ENCODE measurements at regions not wholly inside any gene's neighbourhood (a gene's known extent, or its start where the extent isn't known, plus 50 kb on each side); places are given as distances from the start of the nearest gene placed in this dataset.

GRCh38 chr1:47622776-47623556 lies 185.1 kb downstream of the FOXD2 start:
- no peak for DNase-seq (ENCODE audit: low spot score in 2 of 2)
- no peak overlapping the region for H3K4me3 ChIP-seq
- no peaks in the 10 kb centered on the region for H3K9me3 ChIP-seq
- 94% methylated on average over 8 of the region's 8 CpGs for WGBS
- H3K27ac ChIP-seq = no peak overlapping the region
- H3K4me1 ChIP-seq = no peaks in the 10 kb centered on the region
- no peaks in the 10 kb centered on the region for H3K36me3 ChIP-seq
- no peak for TF ChIP-seq EP300 (IDR thresholded peaks at IDR 0.05)
- H3K27me3 ChIP-seq = no peaks in the 10 kb centered on the region

GRCh38 chr1:47623557-47623940 lies 185.7 kb downstream of the FOXD2 start:
- Histone ChIP-seq H3K9me3 (no peaks in the 10 kb centered on the region), H3K36me3 (no peaks in the 10 kb centered on the region), H3K4me1 (no peaks in the 10 kb centered on the region), H3K4me3 (no peak overlapping the region), H3K27ac (no peak overlapping the region), H3K27me3 (no peaks in the 10 kb centered on the region)
- TF ChIP-seq EP300 (IDR thresholded peaks at IDR 0.05) (no peak), POLR2AphosphoS5 (IDR thresholded peaks at IDR 0.05) (no peak), POLR2A (IDR thresholded peaks at IDR 0.05) (no peak)
- TF ChIP-seq, protein P1, sequence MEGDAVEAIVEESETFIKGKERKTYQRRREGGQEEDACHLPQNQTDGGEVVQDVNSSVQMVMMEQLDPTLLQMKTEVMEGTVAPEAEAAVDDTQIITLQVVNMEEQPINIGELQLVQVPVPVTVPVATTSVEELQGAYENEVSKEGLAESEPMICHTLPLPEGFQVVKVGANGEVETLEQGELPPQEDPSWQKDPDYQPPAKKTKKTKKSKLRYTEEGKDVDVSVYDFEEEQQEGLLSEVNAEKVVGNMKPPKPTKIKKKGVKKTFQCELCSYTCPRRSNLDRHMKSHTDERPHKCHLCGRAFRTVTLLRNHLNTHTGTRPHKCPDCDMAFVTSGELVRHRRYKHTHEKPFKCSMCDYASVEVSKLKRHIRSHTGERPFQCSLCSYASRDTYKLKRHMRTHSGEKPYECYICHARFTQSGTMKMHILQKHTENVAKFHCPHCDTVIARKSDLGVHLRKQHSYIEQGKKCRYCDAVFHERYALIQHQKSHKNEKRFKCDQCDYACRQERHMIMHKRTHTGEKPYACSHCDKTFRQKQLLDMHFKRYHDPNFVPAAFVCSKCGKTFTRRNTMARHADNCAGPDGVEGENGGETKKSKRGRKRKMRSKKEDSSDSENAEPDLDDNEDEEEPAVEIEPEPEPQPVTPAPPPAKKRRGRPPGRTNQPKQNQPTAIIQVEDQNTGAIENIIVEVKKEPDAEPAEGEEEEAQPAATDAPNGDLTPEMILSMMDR (IDR thresholded peaks at IDR 0.05) = no peak
- 86% methylated on average over 5 of the region's 5 CpGs for WGBS
- DNase-seq (ENCODE audit: low spot score in 2 of 2) = no peak

- H3K4me1 ChIP-seq = no peaks in the 10 kb centered on the region
- DNase-seq (ENCODE audit: low spot score in 2 of 2) = no peak
- no peaks in the 10 kb centered on the region for H3K27me3 ChIP-seq
- TF ChIP-seq POLR2A (IDR thresholded peaks at IDR 0.05) = no peak
- TF ChIP-seq, protein P1 (IDR thresholded peaks at IDR 0.05) = no peak
- no peak for TF ChIP-seq EP300 (IDR thresholded peaks at IDR 0.05)
- TF ChIP-seq POLR2AphosphoS5 (IDR thresholded peaks at IDR 0.05) = no peak
- no peak overlapping the region for H3K4me3 ChIP-seq
- 51% methylated on average over 4 of the region's 4 CpGs for WGBS
- H3K9me3 ChIP-seq = no peaks in the 10 kb centered on the region
- no peak overlapping the region for H3K27ac ChIP-seq
- no peaks in the 10 kb centered on the region for H3K36me3 ChIP-seq
Measured at GRCh38 chr1:47624531-47624930, 186.7 kb downstream of the FOXD2 start.

DNA sequence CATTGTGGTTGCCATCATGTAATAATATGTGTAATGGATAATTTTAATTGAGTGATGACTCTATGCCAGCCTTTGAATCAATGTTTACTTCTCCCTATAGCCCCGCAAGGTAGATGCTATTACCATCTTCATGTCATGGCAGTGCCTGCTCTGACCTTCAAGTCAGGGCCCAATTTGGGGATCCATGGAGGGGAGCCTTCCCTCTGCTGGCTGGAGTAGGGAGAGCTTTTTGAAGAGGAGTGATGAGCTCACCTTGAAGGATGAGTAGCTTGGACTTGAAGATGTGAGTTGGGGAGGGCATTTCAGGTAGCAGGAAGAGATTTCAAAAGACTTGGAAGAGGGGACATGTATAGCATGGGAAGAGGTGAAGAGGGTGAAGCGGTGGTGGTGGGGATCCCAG lies 189.2 kb downstream of the FOXD2 start:
- H3K36me3 ChIP-seq = no peaks in the 10 kb centered on the region
- no peak overlapping the region for H3K27ac ChIP-seq
- no peaks in the 10 kb centered on the region for H3K4me1 ChIP-seq
- peaks cover 8% of the 10 kb centered on the region for H3K27me3 ChIP-seq
- H3K9me3 ChIP-seq = no peaks in the 10 kb centered on the region
- DNase-seq (ENCODE audit: low spot score in 2 of 2) = no peak
- 81% methylated on average over 2 of the region's 2 CpGs for WGBS
- no peak overlapping the region for H3K4me3 ChIP-seq
- no peak for TF ChIP-seq EP300 (IDR thresholded peaks at IDR 0.05)
- no peak for TF ChIP-seq POLR2AphosphoS5 (IDR thresholded peaks at IDR 0.05)
- TF ChIP-seq, protein P1 (IDR thresholded peaks at IDR 0.05) = no peak
- no peak for TF ChIP-seq POLR2A (IDR thresholded peaks at IDR 0.05)

- WGBS = 86% methylated on average over 19 of the region's 23 CpGs
- H3K27ac ChIP-seq = no peak overlapping the region
- TF ChIP-seq, protein P1 (IDR thresholded peaks at IDR 0.05) = no peak
- no peak overlapping the region for H3K4me3 ChIP-seq
- peaks cover 15% of the 10 kb centered on the region for H3K27me3 ChIP-seq
- no peaks in the 10 kb centered on the region for H3K9me3 ChIP-seq
- no peaks in the 10 kb centered on the region for H3K4me1 ChIP-seq
- no peaks in the 10 kb centered on the region for H3K36me3 ChIP-seq
- peak in 1 of 2 donors; percentile 31 for DNase-seq (ENCODE audit: low spot score in 2 of 2)
Measured at GRCh38 chr1:47627471-47628370, 189.9 kb downstream of the FOXD2 start.

Data from suprapubic skin (tissue), 4 donors.